Naive thymus-derived CD4-positive, alpha-beta T cell (primary cell): ENCODE measurements at regions not wholly inside any gene's neighbourhood (a gene's known extent, or its start where the extent isn't known, plus 50 kb on each side); places are given as distances from the start of the nearest gene placed in this dataset.

Experiments used
- ATAC-seq: fragments of 150-1000 bp; cut with Tn5 transposase; 2 replicates; pipeline ENCODE4 v1.10.0; 2021; ENCODE audit warnings: mild to moderate bottlenecking, moderate library complexity
- CTCF ChIA-PET: fragments of 350-600 bp; sonication (Branson Sonifier 250); formaldehyde crosslinking; loops from one replicate; lab custom pipeline; 2021; ENCODE audit warnings: antibody characterized with exemption; lab: Charles Lee
- POLR2A ChIA-PET: fragments of 350-600 bp; sonication (Branson Sonifier 250); formaldehyde crosslinking; loops from one replicate; lab custom pipeline; 2021; ENCODE audit warnings: antibody characterized with exemption, inconsistent platforms; lab: Charles Lee
- DNase-seq, 9 donors: peaks; one replicate each; pipeline versions ENCODE4 v3.0.0 to v3.0.0-alpha.2; 2020 to 2022; ENCODE audit warnings: mixed read lengths in 1 of 9
- H3K27ac ChIP-seq: one replicate; pipeline ENCODE4 v1.7.0; 2013; ENCODE audit warnings: mild to moderate bottlenecking, low read depth, low read length, moderate library complexity
- H3K27me3 ChIP-seq, 2 donors: one replicate each; pipeline ENCODE4 v1.7.0; 2013; ENCODE audit warnings: low read length in 2 of 2, mild to moderate bottlenecking in 2 of 2, moderate library complexity in 2 of 2; ENCODE audit not compliant: control insufficient read depth in 2 of 2, insufficient read depth in 2 of 2
- H3K36me3 ChIP-seq, 3 experiments: 1 replicate in 2 of 3; 2 replicates in 1 of 3; pipeline ENCODE4 v1.7.0; 2013; ENCODE audit warnings: low read length in 3 of 3, mild to moderate bottlenecking in 3 of 3, moderate library complexity in 1 of 3; ENCODE audit not compliant: insufficient read depth in 3 of 3, control insufficient read depth in 2 of 3
- H3K4me1 ChIP-seq, 2 donors: one replicate each; pipeline ENCODE4 v1.7.0; 2013; ENCODE audit warnings: low read length in 2 of 2, mild to moderate bottlenecking in 2 of 2, moderate library complexity in 1 of 2; ENCODE audit not compliant: control insufficient read depth in 2 of 2, insufficient read depth in 2 of 2
- H3K4me3 ChIP-seq: 2 replicates; pipeline ENCODE4 v1.7.0; 2013; ENCODE audit warnings: mild to moderate bottlenecking, low read length
- H3K9me3 ChIP-seq, 3 experiments: 1 replicate in 2 of 3; 2 replicates in 1 of 3; pipeline ENCODE4 v1.7.0; 2013; ENCODE audit warnings: low read length in 3 of 3; ENCODE audit not compliant: control insufficient read depth in 2 of 3
- H3K27ac Mint-ChIP-seq, 9 donors: one replicate each; pipeline ENCODE4 v1.8.0; 2020 to 2022; ENCODE audit warnings: mixed read lengths in 9 of 9, mild to moderate bottlenecking in 8 of 9, moderate library complexity in 5 of 9, inconsistent platforms in 2 of 9
- H3K27me3 Mint-ChIP-seq, 5 donors: one replicate each; pipeline ENCODE4 v1.8.0; 2021 to 2022; ENCODE audit warnings: mixed read lengths in 5 of 5, mild to moderate bottlenecking in 1 of 5
- H3K36me3 Mint-ChIP-seq, 5 donors: one replicate each; pipeline ENCODE4 v1.8.0; 2020 to 2022; ENCODE audit warnings: mixed read lengths in 5 of 5, mild to moderate bottlenecking in 3 of 5, inconsistent platforms in 1 of 5
- H3K4me1 Mint-ChIP-seq, 7 donors: one replicate each; pipeline ENCODE4 v1.8.0; 2020 to 2022; ENCODE audit warnings: mixed read lengths in 7 of 7, mild to moderate bottlenecking in 3 of 7, inconsistent platforms in 1 of 7
- H3K4me3 Mint-ChIP-seq, 10 donors: one replicate each; pipeline ENCODE4 v1.8.0; 2020 to 2022; ENCODE audit warnings: mild to moderate bottlenecking in 10 of 10, mixed read lengths in 10 of 10, moderate library complexity in 6 of 10, inconsistent platforms in 2 of 10
- H3K9me3 Mint-ChIP-seq, 11 donors: one replicate each; pipeline ENCODE4 v1.8.0; 2020 to 2022; ENCODE audit warnings: mixed read lengths in 11 of 11, mild to moderate bottlenecking in 4 of 11, inconsistent platforms in 1 of 11, moderate library complexity in 1 of 11
- intact Hi-C, 2 donors: fragments of 100-400 bp; cut with micrococcal nuclease; formaldehyde crosslinking; loops; one replicate each; pipeline ENCODE4 v1.15.1; 2023

DNA sequence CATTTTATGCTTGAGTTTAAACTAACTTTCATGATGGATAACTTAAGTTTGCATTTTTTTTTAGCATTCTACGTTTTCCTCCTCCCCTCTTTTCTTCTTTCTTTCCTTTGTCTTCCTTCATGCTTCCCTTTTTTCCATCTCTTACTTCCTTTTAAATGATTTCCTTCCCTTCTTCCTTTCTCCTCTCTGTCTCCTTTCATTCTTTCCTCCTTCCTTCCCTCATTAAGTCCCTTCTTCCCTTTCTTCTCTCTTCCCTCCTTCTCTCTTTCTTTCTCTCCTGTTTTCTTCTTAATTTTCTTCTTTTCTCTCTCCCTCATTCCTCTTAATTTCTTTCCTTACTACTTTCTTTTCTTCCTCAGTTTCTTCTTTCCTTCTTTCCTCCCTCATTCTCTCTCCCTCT is 376.0 kb downstream of the LRIG3 start:
- Histone ChIP-seq H3K4me3 (no peak overlapping the region), H3K36me3 (no peaks in the 10 kb centered on the region), H3K4me1 (no peaks in the 10 kb centered on the region), H3K9me3 (no peaks in the 10 kb centered on the region), H3K27me3 (no peaks in the 10 kb centered on the region), H3K27ac (no peak overlapping the region)
- H3K27me3 Mint-ChIP-seq: peaks cover 0 to 9% (median 5%) of the 10 kb centered on the region in 5 donors
- no peak overlapping the region for H3K27ac Mint-ChIP-seq
- intact Hi-C loops: no loop called here
- H3K9me3 Mint-ChIP-seq: peaks cover 0 to 6% (median 0%) of the 10 kb centered on the region in 11 donors
- no peak for DNase-seq
- H3K4me3 Mint-ChIP-seq: no peak overlapping the region
- no peaks in the 10 kb centered on the region for H3K36me3 Mint-ChIP-seq
- ATAC-seq: no peak
- POLR2A ChIA-PET: no interaction called here
- CTCF ChIA-PET: no interaction called here
- H3K4me1 Mint-ChIP-seq: no peaks in the 10 kb centered on the region

DNA sequence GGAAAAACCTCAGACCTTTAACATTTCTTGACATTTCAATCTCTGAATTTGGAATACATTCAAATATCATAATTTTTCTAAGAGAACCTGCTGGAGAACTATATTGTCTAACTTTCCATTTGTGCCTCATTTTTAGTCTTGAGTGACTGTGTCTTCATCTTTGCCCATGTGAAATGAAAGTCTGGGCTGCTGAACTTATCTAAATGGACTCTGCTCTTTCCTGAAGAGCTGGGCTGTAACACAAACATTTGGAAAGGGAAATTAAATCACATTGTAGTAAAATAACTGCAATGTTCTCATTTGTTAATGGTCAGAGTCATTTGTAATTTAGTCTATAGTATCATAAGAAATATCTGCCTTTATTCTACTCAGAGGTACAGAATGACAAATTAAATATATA is 373.1 kb downstream of the LRIG3 start:
- peaks cover 0 to 6% (median 0%) of the 10 kb centered on the region in 11 donors for H3K9me3 Mint-ChIP-seq
- Histone ChIP-seq H3K9me3 (no peaks in the 10 kb centered on the region), H3K27me3 (no peaks in the 10 kb centered on the region), H3K4me3 (no peak overlapping the region), H3K4me1 (no peaks in the 10 kb centered on the region), H3K36me3 (no peaks in the 10 kb centered on the region), H3K27ac (no peak overlapping the region)
- ATAC-seq (no peak), DNase-seq (no peak)
- H3K36me3 Mint-ChIP-seq: no peaks in the 10 kb centered on the region
- no peak overlapping the region for H3K27ac Mint-ChIP-seq
- H3K4me3 Mint-ChIP-seq: no peak overlapping the region
- H3K27me3 Mint-ChIP-seq: peaks cover 0 to 7% (median 2%) of the 10 kb centered on the region in 5 donors
- no peaks in the 10 kb centered on the region for H3K4me1 Mint-ChIP-seq
- ChIA-PET CTCF (no interaction called here), POLR2A (no interaction called here)
- intact Hi-C loops: no loop called here

DNA sequence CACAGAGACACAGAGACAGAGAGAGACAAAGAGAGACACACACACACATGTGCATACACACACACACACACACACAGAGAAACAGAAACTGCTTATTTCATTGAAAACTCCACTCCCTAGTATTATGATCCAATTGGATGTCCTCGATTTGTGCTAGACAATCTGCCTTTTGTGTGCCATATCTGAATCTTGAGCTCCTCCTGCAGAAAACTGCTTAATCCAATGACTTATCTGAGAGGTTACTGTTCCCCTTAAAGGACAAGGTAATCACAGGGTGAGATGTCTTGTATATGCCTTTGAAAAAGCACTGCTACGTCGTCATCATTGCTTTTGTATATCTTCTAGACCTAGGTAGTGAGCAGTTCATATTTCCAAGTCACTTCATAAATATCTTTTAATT is 371.5 kb downstream of the LRIG3 start:
- intact Hi-C loops: no loop called here
- Histone ChIP-seq H3K27ac (no peak overlapping the region), H3K36me3 (no peaks in the 10 kb centered on the region), H3K27me3 (no peaks in the 10 kb centered on the region), H3K4me3 (no peak overlapping the region), H3K9me3 (no peaks in the 10 kb centered on the region), H3K4me1 (no peaks in the 10 kb centered on the region)
- Mint-ChIP-seq H3K27ac (no peak overlapping the region), H3K36me3 (no peaks in the 10 kb centered on the region), H3K4me3 (no peak overlapping the region), H3K27me3 (peaks cover 0 to 7% (median 0%) of the 10 kb centered on the region in 5 donors), H3K4me1 (no peaks in the 10 kb centered on the region), H3K9me3 (peaks cover 0 to 9% (median 0%) of the 10 kb centered on the region in 11 donors)
- ATAC-seq (no peak), DNase-seq (no peak)
- ChIA-PET POLR2A (no interaction called here), CTCF (no interaction called here)

DNA sequence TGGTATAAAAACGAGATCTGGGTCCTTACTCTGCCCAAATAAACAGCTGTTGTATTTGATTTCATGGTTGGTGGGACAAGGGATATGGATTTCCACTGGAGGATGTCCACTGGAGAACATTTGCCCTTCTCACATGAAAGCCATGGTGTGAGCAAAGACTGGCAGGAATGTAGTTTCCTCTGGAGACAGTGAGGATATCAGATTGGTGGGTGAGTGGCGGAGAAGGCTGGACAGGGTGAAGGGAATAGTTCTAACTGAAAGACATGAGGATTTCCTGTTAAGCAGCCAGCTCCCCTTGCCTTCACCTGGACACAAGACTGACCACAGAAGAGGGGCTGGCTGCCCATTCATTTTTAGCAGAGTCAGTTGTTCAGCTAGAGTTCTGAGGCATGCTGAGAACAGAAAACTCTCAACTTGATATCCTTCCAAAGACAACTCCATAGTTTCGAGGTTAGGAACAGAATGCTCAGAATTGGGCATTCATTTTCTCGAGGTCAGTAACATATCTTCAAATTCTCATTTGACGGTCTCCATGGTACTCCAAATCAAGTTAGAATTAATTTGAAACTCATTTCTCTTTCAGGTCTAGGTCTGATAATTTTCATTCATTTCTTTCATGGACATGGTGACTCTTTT is 365.7 kb downstream of the LRIG3 start:
- ChIA-PET POLR2A (no interaction called here), CTCF (no interaction called here)
- Mint-ChIP-seq H3K4me1 (no peaks in the 10 kb centered on the region), H3K36me3 (no peaks in the 10 kb centered on the region), H3K27ac (no peak overlapping the region), H3K9me3 (peaks cover 0 to 9% (median 0%) of the 10 kb centered on the region in 11 donors), H3K27me3 (peaks cover 0 to 4% (median 0%) of the 10 kb centered on the region in 5 donors), H3K4me3 (no peak overlapping the region)
- no peaks in the 10 kb centered on the region for H3K9me3 ChIP-seq
- no peak overlapping the region for H3K4me3 ChIP-seq
- H3K4me1 ChIP-seq: no peaks in the 10 kb centered on the region
- DNase-seq: no peak
- intact Hi-C loops: no loop called here
- no peak overlapping the region for H3K27ac ChIP-seq
- H3K27me3 ChIP-seq: no peaks in the 10 kb centered on the region
- H3K36me3 ChIP-seq: no peaks in the 10 kb centered on the region
- no peak for ATAC-seq

DNA sequence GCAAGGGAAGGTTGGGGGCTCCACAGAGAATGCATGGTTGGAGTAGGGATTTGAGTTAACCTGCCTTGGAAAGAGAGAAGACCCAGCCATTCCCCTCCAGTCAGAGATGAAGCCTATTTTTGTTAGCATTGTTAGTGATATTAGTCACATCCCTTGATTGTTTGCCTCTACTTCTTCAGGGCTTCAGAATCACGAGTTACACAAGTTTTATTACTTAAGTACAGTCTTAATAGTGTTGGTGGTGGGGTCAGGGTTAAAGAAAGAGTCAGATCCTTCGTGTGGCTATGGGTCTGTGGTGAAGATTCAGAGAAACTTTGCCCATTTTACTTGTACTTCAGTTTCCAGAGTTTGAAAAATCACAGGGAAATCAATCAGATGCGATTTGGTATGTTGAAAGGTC is 363.1 kb downstream of the LRIG3 start:
- intact Hi-C loops: no loop called here
- Histone ChIP-seq H3K27ac (no peak overlapping the region), H3K4me3 (no peak overlapping the region), H3K36me3 (no peaks in the 10 kb centered on the region), H3K4me1 (no peaks in the 10 kb centered on the region), H3K9me3 (no peaks in the 10 kb centered on the region), H3K27me3 (no peaks in the 10 kb centered on the region)
- CTCF ChIA-PET: no interaction called here
- no peak for ATAC-seq
- peaks cover 0 to 9% (median 0%) of the 10 kb centered on the region in 11 donors for H3K9me3 Mint-ChIP-seq
- no peak for DNase-seq
- POLR2A ChIA-PET: no interaction called here
- H3K27ac Mint-ChIP-seq: no peak overlapping the region
- no peaks in the 10 kb centered on the region for H3K27me3 Mint-ChIP-seq
- no peaks in the 10 kb centered on the region for H3K36me3 Mint-ChIP-seq
- no peaks in the 10 kb centered on the region for H3K4me1 Mint-ChIP-seq
- no peak overlapping the region for H3K4me3 Mint-ChIP-seq

DNA sequence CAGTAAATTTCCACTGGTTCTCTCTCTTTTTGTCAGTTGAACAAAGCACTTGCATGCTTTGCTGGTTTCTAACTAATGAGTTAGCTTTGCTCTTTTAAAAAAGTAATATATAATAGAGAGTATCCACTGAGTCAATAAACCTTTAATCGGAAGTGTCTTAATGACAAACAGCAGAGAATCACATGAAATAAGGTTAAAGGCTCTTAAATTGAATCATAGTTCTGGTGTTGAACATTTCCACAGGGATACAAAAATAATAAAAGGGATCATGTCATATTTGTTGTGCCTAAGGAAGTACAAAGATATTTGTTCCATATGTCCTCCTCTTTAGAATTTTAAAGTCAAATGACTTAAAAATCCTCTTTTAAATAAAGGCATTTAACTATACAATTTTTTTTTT is 362.6 kb downstream of the LRIG3 start:
- intact Hi-C loops: no loop called here
- H3K4me3 ChIP-seq: no peak overlapping the region
- Mint-ChIP-seq H3K4me3 (no peak overlapping the region), H3K36me3 (no peaks in the 10 kb centered on the region), H3K27ac (no peak overlapping the region), H3K4me1 (no peaks in the 10 kb centered on the region), H3K9me3 (peaks cover 0 to 9% (median 0%) of the 10 kb centered on the region in 11 donors), H3K27me3 (no peaks in the 10 kb centered on the region)
- H3K27ac ChIP-seq: no peak overlapping the region
- no peaks in the 10 kb centered on the region for H3K4me1 ChIP-seq
- H3K36me3 ChIP-seq: no peaks in the 10 kb centered on the region
- ChIA-PET CTCF (no interaction called here), POLR2A (no interaction called here)
- no peaks in the 10 kb centered on the region for H3K27me3 ChIP-seq
- no peak for DNase-seq
- ATAC-seq: no peak
- no peaks in the 10 kb centered on the region for H3K9me3 ChIP-seq

DNA sequence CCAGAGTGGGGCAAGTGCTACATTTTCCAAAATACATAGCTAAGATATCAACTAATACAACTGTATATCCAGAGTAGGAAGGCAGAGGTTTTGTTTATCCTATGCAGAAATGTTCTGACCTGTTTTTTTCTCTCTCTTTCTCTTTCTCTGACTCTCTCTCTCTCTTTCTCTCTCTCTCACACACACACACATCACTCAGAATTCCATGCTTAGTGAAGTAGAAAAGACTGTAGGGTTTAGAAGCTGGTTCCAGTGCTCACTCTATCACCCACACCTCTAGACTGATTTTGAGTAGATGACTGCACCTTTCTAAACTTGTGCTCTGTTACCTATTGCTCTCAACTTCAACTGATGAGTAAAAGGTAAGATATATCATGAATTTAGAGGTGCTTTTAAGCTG is 356.7 kb downstream of the LRIG3 start:
- Mint-ChIP-seq H3K36me3 (no peaks in the 10 kb centered on the region), H3K9me3 (peaks cover 0 to 11% (median 0%) of the 10 kb centered on the region in 11 donors), H3K4me3 (no peak overlapping the region), H3K4me1 (no peaks in the 10 kb centered on the region), H3K27me3 (peaks cover 0 to 10% (median 0%) of the 10 kb centered on the region in 5 donors), H3K27ac (no peak overlapping the region)
- no peaks in the 10 kb centered on the region for H3K36me3 ChIP-seq
- no peaks in the 10 kb centered on the region for H3K27me3 ChIP-seq
- intact Hi-C loops: no loop called here
- no peak overlapping the region for H3K4me3 ChIP-seq
- no peak for DNase-seq
- no peaks in the 10 kb centered on the region for H3K9me3 ChIP-seq
- H3K27ac ChIP-seq: no peak overlapping the region
- no peak for ATAC-seq
- no peaks in the 10 kb centered on the region for H3K4me1 ChIP-seq
- ChIA-PET POLR2A (no interaction called here), CTCF (no interaction called here)
